ENCODE measurements at regions not wholly inside any gene's neighbourhood (a gene's known extent, or its start where the extent isn't known, plus 50 kb on each side); places are given as distances from the start of the nearest gene placed in this dataset.

DNA sequence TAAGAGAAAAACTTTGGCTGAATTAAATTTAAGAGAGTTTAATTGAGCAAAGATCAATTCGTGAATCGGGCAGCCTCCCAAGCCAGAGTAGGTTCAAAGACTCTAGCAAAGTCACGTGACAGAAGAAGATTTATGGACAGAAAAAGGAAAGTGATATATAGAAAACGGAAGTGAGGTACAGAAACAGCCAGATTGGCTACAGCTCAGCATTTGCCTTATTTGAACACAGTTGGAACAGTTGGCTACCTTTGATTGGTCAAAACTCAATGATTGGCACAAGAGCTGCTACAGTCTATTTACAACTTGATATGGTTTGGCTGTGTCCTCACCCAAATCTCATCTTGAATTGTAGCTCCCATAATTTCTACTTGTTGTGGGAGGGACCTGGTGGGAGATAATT is 102.6 kb downstream of the PLG start:
- Histone ChIP-seq H3K27me3 (replicated peaks in 1 of 2; ENCODE audit: control insufficient read depth in 2 of 2, insufficient read depth in 2 of 2, low read length in 1 of 2) (no peaks in the 10 kb centered on the region), H3K9me3 (replicated peaks; ENCODE audit: control insufficient read depth, insufficient read depth, low read length) (no peaks in the 10 kb centered on the region; the same call in 2 of the 3 replicates), H2AFZ (ENCODE audit: control insufficient read depth, low read depth, low read length) (no peak overlapping the region), H3K36me3 (ENCODE audit: control insufficient read depth in 2 of 2, insufficient read depth in 2 of 2, low read length in 1 of 2) (no peaks in the 10 kb centered on the region), H3K4me2 (ENCODE audit: control insufficient read depth, insufficient read depth) (no peak overlapping the region), H3K79me2 (ENCODE audit: control insufficient read depth, insufficient read depth, low read length) (no peaks in the 10 kb centered on the region), H3K4me3 (no peak overlapping the region), H3K9ac (ENCODE audit: control insufficient read depth, insufficient read depth, low read length) (no peak overlapping the region), H3K4me1 (ENCODE audit: control insufficient read depth, insufficient read depth, low read length) (no peaks in the 10 kb centered on the region), H4K20me1 (ENCODE audit: control insufficient read depth, insufficient read depth) (no peaks in the 10 kb centered on the region), H3K27ac (ENCODE audit: control insufficient read depth, insufficient read depth) (no peak overlapping the region)
- no peak for ATAC-seq
- SMC1A ChIA-PET (ENCODE audit: uncharacterized antibody, unreplicated experiment): no interaction called here
- RAD21 ChIA-PET (ENCODE audit: unreplicated experiment): no interaction called here
- CTCF ChIA-PET: no interaction called here
- TF ChIP-seq TCF7 (IDR thresholded peaks at IDR 0.05; ENCODE audit: borderline replicate concordance) (no peak), IRF4 (IDR thresholded peaks at IDR 0.05; ENCODE audit: low read depth, low read length) (no peak), MYB (IDR thresholded peaks at IDR 0.05; ENCODE audit: borderline replicate concordance, low read depth, low read length) (no peak), CHD4 (IDR thresholded peaks at IDR 0.05) (no peak), BHLHE40 (IDR thresholded peaks at IDR 0.05; ENCODE audit: borderline replicate concordance in 1 of 2, low read depth in 2 of 2, low read length in 1 of 2) (no peak), YY1 (IDR thresholded peaks at IDR 0.05; ENCODE audit: low read depth, low read length) (no peak), RUNX3 (IDR thresholded peaks at IDR 0.05; ENCODE audit: low read length) (no peak), GATAD2B (conservative IDR thresholded peaks at IDR 0.05; ENCODE audit: low read depth) (no peak), SREBF2 (IDR thresholded peaks at IDR 0.05; ENCODE audit: low read length) (no peak), RAD51 (IDR thresholded peaks at IDR 0.05) (peak; percentile 73; the same call in 1 of the 2 replicates), STAT1 (conservative IDR thresholded peaks at IDR 0.05) (no peak), KDM1A (IDR thresholded peaks at IDR 0.05; ENCODE audit: borderline replicate concordance) (no peak)
- TF ChIP-seq, protein P1, sequence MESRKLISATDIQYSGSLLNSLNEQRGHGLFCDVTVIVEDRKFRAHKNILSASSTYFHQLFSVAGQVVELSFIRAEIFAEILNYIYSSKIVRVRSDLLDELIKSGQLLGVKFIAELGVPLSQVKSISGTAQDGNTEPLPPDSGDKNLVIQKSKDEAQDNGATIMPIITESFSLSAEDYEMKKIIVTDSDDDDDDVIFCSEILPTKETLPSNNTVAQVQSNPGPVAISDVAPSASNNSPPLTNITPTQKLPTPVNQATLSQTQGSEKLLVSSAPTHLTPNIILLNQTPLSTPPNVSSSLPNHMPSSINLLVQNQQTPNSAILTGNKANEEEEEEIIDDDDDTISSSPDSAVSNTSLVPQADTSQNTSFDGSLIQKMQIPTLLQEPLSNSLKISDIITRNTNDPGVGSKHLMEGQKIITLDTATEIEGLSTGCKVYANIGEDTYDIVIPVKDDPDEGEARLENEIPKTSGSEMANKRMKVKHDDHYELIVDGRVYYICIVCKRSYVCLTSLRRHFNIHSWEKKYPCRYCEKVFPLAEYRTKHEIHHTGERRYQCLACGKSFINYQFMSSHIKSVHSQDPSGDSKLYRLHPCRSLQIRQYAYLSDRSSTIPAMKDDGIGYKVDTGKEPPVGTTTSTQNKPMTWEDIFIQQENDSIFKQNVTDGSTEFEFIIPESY (IDR thresholded peaks at IDR 0.05): no peak
- TF ChIP-seq, protein P2, sequence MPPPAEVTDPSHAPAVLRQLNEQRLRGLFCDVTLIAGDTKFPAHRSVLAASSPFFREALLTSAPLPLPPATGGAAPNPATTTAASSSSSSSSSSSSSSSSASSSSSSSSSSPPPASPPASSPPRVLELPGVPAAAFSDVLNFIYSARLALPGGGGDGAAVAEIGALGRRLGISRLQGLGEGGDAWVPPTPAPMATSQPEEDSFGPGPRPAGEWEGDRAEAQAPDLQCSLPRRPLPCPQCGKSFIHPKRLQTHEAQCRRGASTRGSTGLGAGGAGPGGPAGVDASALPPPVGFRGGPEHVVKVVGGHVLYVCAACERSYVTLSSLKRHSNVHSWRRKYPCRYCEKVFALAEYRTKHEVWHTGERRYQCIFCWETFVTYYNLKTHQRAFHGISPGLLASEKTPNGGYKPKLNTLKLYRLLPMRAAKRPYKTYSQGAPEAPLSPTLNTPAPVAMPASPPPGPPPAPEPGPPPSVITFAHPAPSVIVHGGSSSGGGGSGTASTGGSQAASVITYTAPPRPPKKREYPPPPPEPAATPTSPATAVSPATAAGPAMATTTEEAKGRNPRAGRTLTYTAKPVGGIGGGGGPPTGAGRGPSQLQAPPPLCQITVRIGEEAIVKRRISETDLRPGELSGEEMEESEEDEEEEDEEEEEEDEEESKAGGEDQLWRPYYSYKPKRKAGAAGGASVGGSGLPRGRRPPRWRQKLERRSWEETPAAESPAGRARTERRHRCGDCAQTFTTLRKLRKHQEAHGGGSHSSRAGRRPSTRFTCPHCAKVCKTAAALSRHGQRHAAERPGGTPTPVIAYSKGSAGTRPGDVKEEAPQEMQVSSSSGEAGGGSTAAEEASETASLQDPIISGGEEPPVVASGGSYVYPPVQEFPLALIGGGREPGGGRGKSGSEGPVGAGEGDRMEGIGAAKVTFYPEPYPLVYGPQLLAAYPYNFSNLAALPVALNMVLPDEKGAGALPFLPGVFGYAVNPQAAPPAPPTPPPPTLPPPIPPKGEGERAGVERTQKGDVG (CRISPR knock-in tag; IDR thresholded peaks at IDR 0.05): no peak
- TF ChIP-seq, protein P3, sequence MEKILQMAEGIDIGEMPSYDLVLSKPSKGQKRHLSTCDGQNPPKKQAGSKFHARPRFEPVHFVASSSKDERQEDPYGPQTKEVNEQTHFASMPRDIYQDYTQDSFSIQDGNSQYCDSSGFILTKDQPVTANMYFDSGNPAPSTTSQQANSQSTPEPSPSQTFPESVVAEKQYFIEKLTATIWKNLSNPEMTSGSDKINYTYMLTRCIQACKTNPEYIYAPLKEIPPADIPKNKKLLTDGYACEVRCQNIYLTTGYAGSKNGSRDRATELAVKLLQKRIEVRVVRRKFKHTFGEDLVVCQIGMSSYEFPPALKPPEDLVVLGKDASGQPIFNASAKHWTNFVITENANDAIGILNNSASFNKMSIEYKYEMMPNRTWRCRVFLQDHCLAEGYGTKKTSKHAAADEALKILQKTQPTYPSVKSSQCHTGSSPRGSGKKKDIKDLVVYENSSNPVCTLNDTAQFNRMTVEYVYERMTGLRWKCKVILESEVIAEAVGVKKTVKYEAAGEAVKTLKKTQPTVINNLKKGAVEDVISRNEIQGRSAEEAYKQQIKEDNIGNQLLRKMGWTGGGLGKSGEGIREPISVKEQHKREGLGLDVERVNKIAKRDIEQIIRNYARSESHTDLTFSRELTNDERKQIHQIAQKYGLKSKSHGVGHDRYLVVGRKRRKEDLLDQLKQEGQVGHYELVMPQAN (conservative IDR thresholded peaks at IDR 0.05): no peak
- TF ChIP-seq, protein P4, sequence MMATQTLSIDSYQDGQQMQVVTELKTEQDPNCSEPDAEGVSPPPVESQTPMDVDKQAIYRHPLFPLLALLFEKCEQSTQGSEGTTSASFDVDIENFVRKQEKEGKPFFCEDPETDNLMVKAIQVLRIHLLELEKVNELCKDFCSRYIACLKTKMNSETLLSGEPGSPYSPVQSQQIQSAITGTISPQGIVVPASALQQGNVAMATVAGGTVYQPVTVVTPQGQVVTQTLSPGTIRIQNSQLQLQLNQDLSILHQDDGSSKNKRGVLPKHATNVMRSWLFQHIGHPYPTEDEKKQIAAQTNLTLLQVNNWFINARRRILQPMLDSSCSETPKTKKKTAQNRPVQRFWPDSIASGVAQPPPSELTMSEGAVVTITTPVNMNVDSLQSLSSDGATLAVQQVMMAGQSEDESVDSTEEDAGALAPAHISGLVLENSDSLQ (IDR thresholded peaks at IDR 0.05): peak; percentile 57; the same call in 1 of the 2 replicates
- 44% methylated on average over 4 of the region's 4 CpGs for WGBS (ENCODE audit: insufficient coverage, insufficient replicate concordance, low lambda C conversion rate, missing lambda C conversion rate)
- FAIRE-seq: no peak
- POLR2A ChIA-PET: no interaction called here
- DNase-seq (ENCODE audit: low read depth, low spot score): no peak
- in situ Hi-C loops (cut with MboI) (no loop called here), intact Hi-C loops (cut with micrococcal nuclease; ENCODE audit: unreplicated experiment) (no loop called here)
- BruUV-seq (replicated peaks): no TSS peak

All from GM12878 (cell line).